HFF-Myc (cell line): ENCODE measurements at regions not wholly inside any gene's neighbourhood (a gene's known extent, or its start where the extent isn't known, plus 50 kb on each side); places are given as distances from the start of the nearest gene placed in this dataset.

ENCODE experiments used
- DNase-seq: peaks from one replicate; pipeline ENCODE4 v3.0.0-alpha.2; 2011; ENCODE audit warnings: low read depth; ENCODE audit errors: extremely low read depth
- H3K4me3 ChIP-seq: replicated peaks from 2 replicates; pipeline ENCODE4 v1.5.1; 2011; ENCODE audit warnings: low read depth, mild to moderate bottlenecking, control low read depth, low read length
- CTCF ChIP-seq: IDR thresholded peaks from 2 replicates; pipeline ENCODE4 v1.5.1; 2012; ENCODE audit warnings: mild to moderate bottlenecking, low read depth, low read length, control low read depth; ENCODE audit errors: missing control alignments

GRCh38 chr1:191993549-191993948 lies 164.7 kb upstream of the RGS18 start:
- no peak for TF ChIP-seq CTCF
- DNase-seq, result no peak
- H3K4me3 ChIP-seq, result no peak overlapping the region

- H3K4me3 ChIP-seq, result no peak overlapping the region
- DNase-seq, result no peak
- TF ChIP-seq CTCF, result no peak
Measured at GRCh38 chr1:192002063-192002462, 156.2 kb upstream of the RGS18 start.

- TF ChIP-seq CTCF, result no peak
- H3K4me3 ChIP-seq, result no peak overlapping the region
- no peak for DNase-seq
Measured at GRCh38 chr1:192003295-192004077, 154.8 kb upstream of the RGS18 start.

GRCh38 chr1:192005976-192006375 lies 152.3 kb upstream of the RGS18 start:
- no peak for DNase-seq
- TF ChIP-seq CTCF, result no peak
- H3K4me3 ChIP-seq, result no peak overlapping the region

GRCh38 chr1:192008281-192008825 lies 149.9 kb upstream of the RGS18 start:
- TF ChIP-seq CTCF, result no peak
- no peak for DNase-seq

GRCh38 chr1:192010406-192010805 lies 147.9 kb upstream of the RGS18 start:
- no peak for TF ChIP-seq CTCF

More at GRCh38 chr1:192008281-192008825, 149.9 kb upstream of the RGS18 start:
- no peak overlapping the region for H3K4me3 ChIP-seq

More at GRCh38 chr1:192010406-192010805, 147.9 kb upstream of the RGS18 start:
- no peak overlapping the region for H3K4me3 ChIP-seq
- no peak for DNase-seq
